Medulla oblongata (tissue), 1 donor: ENCODE measurements at regions not wholly inside any gene's neighbourhood (a gene's known extent, or its start where the extent isn't known, plus 50 kb on each side); places are given as distances from the start of the nearest gene placed in this dataset.

ENCODE experiments used
- DNase-seq: peaks from one replicate; pipeline ENCODE4 v3.0.0-alpha.2; 2015; ENCODE audit errors: extremely low spot score

DNA sequence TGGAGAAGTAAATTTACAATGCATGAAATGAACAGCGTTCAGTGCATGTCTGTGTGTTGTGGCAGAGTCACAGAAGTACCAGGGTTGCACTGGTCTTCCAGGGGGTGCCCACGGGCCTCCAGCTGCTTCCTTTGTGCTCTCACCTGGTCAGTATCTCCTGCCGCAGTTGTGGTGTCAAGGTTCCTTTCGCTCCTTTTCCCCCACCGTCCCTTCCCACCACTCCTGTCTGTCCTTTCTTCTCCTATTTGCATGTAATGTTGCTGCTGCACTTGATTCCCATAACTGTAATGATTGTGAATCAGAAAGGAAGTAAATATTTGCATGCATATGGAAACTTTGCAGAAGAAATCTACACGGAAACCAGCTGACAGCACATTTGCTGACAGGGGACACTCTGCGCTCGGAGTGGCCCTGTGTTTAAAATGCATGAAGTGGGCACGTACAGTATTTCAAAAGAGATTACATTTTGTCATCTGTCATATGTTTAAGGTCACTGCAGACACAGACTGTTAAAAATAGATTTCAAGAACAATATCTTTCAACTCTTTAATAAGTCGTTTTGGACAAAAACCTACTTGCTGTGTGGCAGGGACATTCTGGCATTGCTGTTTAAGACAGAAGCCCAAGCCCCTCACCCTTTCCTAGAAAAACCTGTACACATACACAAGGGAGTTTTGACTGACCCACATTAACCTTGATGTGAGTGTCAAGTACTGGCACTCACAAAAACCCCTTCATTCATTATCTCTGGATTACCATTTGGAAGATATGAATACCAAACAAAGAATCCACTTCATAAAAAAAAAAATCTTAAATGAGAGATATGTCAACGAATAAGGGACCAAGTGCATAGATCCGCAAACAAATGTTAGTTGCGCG lies 336.7 kb upstream of the KLF6 start:
- no peak for DNase-seq

DNA sequence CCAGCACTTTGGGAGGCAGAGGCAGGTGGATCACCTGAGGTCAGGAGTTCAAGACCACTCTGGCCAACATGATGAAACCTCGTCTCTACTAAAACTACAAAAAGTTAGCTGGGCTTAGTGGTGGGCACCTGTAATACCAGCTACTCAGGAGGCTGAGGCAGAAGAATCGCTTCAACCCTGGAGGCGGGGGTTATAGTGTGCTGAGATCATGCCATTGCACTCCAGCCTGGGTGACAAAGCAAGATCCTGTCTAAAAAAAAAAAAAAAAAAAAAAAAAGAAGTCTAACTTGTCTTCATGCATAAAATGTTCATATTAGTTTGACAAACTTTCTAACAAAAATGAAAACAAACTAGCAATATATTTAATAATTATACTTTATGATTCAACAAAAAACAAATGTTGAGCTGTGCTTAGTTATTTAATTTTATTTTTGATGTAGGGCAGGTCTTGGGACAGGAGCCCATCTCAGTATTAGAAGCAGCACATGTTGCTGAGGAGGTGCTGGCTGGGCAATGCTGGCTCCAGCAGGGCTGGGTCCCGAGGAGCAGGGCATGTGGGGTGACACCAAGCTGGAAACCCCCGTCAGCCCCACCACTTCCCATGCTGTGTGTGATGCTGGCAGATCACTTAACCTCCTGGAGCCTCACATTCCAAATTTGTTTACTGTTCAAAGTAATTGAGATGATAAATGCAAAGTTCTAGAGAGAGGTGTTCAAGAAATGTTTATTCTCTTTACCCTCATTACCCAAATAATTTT lies 335.3 kb upstream of the KLF6 start:
- DNase-seq, result no peak

DNA sequence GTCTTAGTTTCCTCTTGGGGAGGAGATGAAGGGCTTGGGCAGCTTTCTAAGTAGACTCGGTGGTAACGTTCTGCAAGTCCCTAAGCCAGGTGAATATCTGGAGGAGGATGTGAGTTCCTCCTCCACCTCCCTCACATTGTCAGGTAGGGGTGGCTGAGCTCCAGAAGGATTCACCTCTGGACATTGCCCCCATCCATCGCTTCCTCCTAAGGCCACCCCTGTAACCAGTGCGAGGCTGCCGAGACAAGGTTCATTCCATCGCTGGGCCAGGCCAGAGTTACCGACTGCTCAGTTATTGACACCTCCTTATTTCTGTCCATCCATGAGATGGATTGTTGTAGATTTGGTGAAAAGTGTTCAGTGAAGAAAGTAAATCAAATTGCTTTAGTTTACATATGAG lies 334.1 kb upstream of the KLF6 start:
- no peak for DNase-seq

DNA sequence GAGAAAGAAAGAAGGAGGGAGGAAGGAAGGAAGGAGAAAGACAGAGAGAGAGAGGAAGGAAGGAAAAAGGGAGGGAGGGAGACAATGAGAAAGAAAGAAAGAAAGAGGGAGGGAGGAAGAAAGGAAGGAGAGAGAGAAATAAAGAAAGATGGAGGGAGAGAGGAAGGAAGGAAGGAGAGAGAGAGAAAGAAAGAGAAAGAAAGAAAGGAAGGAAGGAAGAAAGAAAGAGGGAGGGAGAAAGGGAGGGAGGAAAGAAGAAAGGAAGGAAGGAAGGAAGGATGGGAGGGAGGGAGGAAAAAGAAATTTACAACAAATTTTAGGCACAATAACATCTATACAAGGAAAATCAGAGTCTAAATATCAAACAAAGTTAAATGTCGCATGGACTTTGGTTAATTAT lies 332.6 kb upstream of the KLF6 start:
- DNase-seq, result no peak

DNA sequence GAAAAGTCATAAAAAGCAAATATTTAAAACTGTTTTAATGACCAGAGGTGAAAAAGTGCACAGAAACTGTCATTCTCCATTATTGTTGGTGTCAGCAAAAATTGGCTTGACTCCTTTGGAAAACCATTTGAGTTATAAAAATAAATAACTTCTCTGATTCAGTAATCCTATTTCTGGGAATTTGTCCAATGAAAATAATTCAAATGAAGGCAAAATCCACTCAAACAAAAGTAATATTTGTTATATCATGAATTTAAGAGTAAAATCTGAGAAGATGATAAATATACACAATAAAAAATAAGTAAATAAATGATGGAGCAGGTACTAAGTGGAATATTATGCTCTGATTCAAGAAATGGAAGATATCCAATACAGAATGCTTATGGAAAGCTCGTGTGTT lies 326.6 kb upstream of the KLF6 start:
- DNase-seq, result no peak

DNA sequence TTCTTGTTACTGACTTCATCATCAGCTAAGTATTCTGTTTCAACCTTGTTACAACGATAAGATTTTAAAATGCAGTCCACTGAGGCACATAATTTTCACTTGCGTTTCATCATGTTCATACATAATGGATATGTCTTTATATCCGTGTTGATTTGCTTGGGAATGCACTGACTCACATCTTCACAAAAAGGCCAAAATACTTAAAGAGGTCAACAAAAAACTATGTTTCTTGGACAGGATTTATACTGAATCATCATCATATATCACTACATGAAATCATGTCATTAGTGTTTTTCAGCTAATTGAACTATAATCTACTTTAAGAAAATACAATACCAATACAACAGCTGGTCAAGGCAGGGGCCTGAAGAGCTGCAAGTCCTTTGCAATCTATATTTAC lies 324.5 kb upstream of the KLF6 start:
- DNase-seq, result no peak

DNA sequence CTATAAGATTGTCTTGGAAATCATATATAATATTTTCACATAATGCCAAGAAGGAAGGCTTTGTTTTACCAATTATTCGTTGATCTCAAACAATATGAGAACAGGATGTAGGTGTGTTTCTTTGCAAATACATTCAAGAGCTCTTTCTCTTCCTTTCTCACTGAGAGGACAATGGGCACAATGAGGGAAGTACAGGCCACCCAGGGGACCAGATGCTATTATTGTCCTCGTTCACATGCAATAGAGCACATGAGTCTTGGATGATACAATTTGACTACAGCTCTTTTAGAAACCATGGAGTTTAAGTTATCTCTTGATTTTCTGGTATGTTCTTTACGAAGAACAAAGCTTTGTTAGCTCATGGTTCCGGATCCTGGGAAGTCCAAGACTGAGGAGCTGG lies 323.7 kb upstream of the KLF6 start:
- DNase-seq, result no peak

DNA sequence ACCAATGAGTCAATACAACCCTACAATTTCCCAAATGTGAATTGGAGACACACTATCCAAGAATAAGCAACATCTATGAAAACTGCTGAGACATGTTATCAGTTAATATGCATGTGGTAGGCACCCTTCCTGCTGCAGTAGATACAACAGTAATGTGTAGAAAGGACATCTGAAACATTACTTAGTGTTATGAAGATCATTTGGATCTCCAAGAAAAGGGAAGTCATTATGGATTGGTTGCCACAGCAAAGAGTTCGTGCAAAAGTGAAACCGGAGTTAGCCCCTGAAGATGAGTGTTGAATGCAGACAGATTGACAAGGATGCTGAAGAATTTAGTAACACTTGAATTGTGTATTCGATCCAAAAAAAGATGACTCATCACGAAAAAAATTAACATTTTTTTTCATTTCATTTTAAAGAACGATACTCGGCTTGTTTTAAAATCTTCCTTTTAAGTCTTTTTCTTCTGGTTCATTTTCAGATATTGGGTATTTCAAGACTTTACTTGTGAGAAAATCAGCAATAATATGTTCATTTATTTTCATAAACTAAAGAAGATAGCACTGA lies 322.4 kb upstream of the KLF6 start:
- DNase-seq, result no peak

DNA sequence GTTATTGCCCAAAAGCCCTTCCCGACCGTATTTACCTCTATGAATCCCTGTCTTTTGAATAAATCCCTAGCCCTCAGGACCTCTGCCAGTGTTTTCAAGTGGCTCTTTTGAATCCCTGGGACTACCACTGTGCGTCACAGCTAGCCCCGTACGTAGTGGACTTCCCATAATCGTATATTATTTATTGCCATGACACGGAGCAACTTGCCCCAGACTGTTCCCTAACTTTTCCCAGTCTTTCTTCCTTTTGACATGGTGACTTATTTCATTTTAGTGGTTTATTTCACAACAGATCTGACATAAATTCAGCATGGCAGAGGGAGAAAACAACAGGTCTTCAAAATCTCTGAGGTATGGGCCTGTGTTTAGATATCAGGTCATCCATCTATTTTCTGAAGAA lies 318.6 kb upstream of the KLF6 start:
- DNase-seq, result no peak

DNA sequence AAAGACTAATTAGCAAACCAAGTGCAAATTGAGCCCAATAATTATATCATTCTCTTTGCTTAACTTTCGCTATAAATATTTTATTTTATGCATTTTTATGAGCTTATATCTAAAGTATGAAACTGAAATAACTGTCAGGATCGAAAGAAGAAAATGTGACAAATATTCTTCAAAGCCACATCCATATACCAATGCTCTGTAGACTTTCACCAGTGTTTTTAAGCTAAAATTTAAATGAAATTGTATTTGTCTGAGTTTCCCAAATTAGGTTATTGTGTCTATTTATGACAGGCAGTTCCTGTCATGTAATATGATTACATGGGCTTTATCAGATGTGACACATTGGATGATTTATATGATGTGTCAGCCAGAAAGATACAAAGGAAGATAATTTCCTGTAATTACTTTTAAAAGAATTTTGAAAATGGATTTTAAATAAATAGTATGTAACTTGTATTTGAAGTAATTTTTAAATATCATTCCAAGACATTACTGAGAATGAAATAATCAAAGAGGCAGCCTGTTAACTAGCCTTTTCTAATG lies 317.9 kb upstream of the KLF6 start:
- DNase-seq, result no peak

DNA sequence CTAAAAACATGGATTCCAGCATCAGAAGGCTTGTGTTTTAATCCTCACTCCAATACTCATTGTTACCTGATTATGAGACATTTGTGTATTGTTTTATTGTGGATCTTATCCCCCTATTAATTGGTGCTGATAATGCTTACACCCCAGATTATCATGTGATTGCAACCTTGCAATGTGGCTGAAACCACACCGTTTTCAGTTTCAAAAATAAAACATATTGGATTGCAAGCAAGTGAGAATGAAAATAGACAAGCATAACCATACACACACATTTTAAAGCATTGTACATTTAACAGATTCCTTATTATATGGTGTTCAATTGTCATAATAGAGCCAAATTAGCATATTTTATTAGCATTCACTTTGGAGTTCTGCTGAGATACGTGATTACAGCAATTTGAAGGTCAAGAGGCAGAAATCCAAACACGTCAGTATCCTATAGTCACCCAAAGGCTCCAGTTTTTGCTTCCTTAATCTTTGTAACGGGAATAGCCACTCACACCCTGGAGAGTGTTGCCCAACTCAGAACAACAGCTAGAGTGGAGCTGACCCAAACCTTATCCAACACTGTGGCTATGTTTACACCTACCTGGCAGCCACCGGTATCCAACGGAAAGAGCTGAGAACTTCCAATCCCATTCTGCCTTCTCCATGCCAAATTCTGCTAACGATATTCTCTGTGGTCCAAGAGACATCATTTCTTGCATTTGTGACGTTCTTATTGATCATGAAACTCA lies 317.1 kb upstream of the KLF6 start:
- DNase-seq, result no peak

DNA sequence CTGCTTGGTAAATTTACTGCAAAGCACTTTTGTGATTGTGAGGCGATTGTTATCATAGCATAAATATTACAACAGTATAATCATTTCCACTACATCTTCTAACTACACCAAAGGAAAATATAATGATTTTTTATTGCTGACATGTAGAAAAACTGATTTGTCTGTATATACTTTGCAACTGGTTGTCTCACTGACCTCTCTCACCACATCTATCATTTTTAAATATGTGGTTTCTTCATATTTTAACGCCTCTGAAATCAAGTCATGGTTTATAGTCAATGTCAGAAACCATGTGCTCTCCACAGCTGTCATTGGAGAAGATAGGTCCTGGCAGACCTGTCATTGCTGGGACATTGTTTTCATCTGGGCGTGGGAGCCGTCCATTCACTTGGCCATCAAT lies 315.4 kb upstream of the KLF6 start:
- no peak for DNase-seq

DNA sequence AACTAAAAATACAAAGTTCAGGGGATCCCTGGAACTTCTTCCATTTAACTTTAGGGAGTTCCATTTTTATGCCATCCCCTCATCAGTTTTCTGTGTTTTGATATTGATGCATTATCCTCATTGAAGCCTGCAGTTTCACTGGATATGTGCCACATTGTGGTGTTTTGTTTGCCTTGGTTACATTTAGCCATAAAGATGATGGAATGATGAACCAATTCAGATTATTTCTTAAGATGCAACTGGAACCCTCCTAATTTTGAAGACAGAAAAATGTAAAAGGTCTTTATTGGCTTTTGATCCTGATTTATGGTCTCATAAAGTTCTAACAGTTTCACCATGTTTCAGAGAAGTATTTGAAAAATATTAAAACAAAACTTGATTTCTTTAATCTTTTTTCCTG lies 314.2 kb upstream of the KLF6 start:
- DNase-seq, result no peak

DNA sequence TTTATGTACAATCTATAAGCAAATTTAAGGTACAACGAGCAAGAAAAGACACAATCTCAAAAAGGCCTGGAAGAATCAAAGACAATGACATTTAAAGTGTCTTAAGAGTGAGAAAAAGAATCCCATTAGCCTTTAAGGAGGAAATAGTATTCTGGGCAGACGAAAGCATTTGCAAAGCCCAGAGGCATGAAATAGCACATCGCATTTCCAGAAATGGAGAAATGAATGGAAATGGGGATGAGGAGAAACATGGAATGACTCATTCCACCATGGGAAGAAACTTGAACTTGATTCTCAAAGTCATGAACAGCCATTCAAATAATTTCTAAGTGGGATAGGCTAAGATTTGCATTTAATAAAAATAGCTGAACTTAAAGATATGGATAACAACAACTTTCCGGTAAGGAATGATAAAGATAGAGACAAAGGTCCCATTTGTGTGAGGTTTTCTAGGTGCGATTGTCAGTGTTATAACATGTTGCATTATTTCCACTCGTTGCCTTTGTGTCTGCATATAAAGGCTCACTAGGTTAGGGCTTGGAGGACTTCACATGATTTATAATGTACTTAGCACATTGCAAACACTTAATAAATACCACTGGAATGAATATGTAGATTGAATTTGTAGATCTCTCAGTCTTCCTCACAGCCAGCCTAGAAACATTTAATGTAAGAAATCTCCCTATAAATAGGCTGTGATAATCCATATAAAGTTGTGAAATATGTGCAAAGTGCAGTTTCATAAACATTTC lies 310.3 kb upstream of the KLF6 start:
- DNase-seq, result no peak

DNA sequence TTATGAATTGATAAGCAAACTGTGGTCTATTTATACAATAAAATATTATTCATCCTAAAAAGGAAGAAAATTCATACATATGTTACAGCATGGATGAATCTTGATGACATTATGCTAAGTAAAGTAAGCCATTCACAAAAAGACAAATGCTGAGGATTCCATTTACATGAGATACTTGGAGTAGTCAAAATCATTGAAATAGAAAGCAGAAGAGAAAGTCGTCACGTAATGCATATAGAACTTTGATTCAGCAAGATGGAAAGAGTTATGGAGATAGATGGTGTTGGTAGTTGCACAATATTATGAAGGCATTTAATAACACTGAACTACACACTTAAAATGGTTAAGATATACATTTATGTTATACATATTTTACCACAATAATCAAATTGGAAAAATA lies 309.7 kb upstream of the KLF6 start:
- DNase-seq, result no peak

DNA sequence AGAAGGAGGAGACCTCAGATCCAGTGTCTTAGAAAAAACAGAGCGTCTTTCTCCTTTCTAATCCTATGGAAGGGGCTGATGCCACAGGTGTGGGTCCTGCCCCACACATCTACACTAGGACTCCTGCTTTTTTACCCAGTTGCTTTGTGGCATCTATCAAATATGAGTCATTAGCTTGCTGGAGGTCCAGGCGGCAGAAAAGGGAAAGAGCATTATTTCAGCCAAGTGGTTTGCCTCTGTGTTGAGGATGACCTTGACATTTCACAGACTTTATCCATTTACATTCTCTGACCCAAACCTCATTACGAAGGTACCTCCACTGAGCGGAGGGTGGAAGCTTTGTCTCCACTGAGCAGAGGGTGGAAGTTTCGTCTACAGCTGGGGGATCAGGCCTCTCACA lies 308.4 kb upstream of the KLF6 start:
- no peak for DNase-seq

DNA sequence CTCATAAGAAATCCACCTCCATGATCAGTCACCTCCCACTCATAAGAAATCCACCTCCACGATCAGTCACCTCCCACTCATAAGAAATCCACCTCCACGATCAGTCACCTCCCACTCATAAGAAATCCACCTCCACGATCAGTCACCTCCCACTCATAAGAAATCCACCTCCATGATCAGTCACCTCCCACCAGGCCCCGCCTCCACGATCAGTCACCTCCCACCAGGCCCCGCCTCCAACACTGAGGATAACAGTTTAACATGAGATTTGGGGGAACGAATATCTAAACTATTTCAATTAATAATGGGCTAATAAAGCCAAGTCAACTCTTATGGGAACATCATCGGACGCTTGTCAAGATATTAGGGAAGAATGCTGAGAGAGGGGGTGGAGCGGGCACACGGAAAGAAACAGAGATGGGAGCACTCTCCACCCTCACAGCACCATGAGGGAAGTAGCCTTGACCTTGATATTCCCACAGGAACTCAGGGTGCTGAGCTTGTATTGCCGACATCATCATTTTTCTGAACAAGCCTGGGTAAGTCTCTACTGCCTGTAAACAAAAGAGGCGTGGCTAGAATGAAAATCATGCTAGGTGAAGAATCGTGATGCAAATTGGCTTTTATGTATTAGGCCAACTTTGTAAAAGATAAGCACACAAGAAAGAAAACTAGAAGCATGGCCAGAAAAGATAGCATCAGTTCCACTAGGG lies 303.5 kb upstream of the KLF6 start:
- DNase-seq, result no peak

DNA sequence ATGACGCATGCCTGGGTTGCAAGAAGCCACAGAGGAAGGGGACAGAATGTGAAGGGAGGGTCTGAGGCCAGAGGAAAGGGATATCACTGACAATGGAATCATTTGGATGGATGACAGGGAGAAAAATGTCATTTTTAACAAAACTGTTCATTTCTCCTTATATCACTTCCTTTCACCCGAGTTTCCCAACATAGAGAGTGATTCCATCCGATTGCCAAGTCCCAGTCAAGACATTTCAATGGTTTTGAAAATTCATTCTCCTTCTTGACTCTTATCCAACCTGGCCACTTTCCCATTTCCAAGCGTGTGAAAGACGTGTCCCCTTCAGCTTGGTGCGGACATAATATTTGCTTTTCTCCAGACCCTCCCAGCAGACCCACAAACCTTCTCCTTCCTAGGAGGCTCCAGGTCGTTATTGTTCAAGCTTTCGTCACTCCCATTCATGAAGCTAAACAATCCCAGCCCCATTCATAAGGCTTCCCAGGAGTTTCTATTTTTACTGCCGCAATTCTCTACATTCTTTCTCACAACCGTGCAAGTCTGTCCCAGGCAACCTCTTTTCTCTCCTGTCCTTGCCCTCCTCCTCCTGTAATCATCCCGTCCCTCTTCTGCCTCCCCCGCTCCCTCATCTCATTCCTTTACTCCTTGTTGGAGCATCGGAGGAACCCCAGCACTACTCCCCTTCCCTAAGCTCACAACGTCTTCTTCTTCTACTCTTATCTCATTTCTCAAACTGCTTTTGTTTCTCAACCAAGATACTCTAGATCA lies 301.3 kb upstream of the KLF6 start:
- DNase-seq, result no peak

DNA sequence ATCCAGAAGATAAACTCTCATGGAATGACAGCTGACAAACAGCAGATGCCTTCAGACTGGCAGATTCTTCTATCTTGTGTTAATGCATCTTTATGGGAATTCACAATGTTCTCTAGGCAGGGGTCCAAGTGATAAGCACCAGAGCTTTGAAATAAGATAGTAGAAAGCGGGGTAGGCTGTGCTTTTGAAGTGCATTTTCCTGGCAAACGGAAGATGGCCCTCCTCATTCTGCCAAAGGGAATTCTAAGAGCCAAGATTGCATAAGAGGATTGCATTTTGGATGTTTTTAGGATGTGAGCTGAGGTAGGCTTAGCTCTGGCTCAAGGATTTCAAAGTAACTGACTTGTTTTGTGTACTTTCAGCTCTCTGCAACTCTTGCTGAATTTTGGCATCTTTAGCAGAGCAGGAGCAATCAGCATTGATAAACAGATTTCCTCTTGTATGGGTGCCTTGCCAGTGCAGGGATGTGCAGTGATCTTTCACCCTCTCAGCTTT lies 298.5 kb upstream of the KLF6 start:
- no peak for DNase-seq

DNA sequence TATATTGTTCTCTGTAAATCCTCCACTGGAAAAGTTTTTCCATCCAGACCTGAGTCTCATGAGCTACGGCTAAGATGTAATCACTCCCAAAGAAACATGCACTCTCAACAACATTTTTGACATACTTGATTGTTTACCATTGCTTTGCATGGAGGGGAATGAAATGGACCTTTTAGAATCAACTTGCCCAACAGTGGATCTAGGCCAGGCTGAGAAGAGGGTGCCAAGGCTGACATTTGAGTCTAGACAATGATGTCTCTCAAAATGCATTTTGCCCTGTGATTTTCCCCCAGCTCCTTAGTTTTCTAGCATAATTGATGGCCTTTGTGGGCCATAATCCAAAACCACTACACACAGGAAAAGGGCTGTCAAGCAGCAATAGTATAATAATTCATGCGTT lies 297.9 kb upstream of the KLF6 start:
- DNase-seq, result no peak
